Activated T-helper 1 cell treated with anti-CD3 and anti-CD28 coated beads, Interleukin-12 subunit alpha, Interleukin-12 subunit beta, Interleukin-2, Interleukin-4 antibody, amounts not matched to agents 30 ng/mL and 10 ng/mL and 1 ng/mL, durations not matched to agents 14 hours and 24 hours and 36 hours (primary cell): ENCODE measurements at regions not wholly inside any gene's neighbourhood (a gene's known extent, or its start where the extent isn't known, plus 50 kb on each side); places are given as distances from the start of the nearest gene placed in this dataset.

Experiments used
- DNase-seq: peaks from one replicate; pipeline ENCODE4 v3.0.0; 2021; ENCODE audit warnings: low spot score
- H3K27ac Mint-ChIP-seq: one replicate; pipeline ENCODE4 v1.8.0; 2021; ENCODE audit warnings: mild to moderate bottlenecking, mixed read lengths
- H3K27me3 Mint-ChIP-seq: one replicate; pipeline ENCODE4 v1.8.0; 2022; ENCODE audit warnings: mild to moderate bottlenecking, moderate library complexity, mixed read lengths; ENCODE audit not compliant: insufficient read depth
- H3K36me3 Mint-ChIP-seq: one replicate; pipeline ENCODE4 v1.8.0; 2021; ENCODE audit warnings: low read depth, mixed read lengths
- H3K4me1 Mint-ChIP-seq: one replicate; pipeline ENCODE4 v1.8.0; 2021; ENCODE audit warnings: low read depth, mixed read lengths
- H3K4me3 Mint-ChIP-seq: one replicate; pipeline ENCODE4 v1.8.0; 2021; ENCODE audit warnings: mild to moderate bottlenecking, moderate library complexity, mixed read lengths
- H3K9me3 Mint-ChIP-seq: one replicate; pipeline ENCODE4 v1.8.0; 2021; ENCODE audit warnings: mixed read lengths
- intact Hi-C: fragments of 100-400 bp; cut with micrococcal nuclease; formaldehyde crosslinking; loops from one replicate; pipeline ENCODE4 v1.15.1; 2024

DNA sequence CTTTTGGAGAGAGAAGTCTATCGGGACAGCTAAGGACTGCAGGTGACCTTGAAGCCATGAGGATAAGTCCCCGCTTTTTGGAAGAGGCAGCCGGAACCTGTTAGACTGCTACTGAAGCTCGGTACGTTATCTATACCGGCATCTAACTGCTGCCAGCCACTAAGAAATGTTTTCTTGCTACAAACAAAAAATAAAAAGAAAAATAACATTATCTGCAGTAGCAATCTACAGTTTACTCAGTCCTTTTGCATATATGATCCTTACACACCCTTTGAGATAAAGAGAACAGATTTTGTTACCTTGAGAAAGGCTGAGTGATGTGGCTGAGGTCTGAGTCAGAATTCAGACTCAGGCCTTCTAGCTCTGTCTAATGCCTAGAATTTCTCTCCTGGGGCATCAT lies 314.6 kb downstream of the CDH26 start:
- Mint-ChIP-seq H3K4me3 (no peak overlapping the region), H3K36me3 (no peaks in the 10 kb centered on the region), H3K9me3 (no peaks in the 10 kb centered on the region), H3K4me1 (no peaks in the 10 kb centered on the region), H3K27ac (no peak overlapping the region), H3K27me3 (peaks cover 7% of the 10 kb centered on the region)
- DNase-seq: no peak
- intact Hi-C loops: no loop called here

DNA sequence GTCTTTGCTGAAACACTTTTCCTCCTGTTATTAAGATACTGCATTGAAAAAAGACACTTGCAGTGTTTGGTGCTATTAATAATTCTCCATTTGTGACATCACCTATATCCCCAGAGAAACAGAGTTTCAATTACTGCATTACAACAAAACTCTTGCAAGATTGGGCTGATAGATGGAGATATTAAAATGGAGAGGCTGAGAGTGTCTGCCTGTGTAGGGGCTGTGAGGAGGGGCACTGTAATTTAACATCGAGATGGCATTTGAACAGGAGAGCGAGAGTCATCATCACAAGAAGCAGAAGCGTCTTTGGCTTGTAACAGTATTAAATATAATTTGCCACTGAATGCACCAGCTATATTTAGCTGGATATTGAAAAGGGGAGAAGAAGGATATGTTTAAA lies 316.5 kb downstream of the CDH26 start:
- DNase-seq: no peak
- H3K27ac Mint-ChIP-seq: no peak overlapping the region
- H3K27me3 Mint-ChIP-seq: peaks cover 7% of the 10 kb centered on the region
- intact Hi-C loops: no loop called here
- H3K36me3 Mint-ChIP-seq: no peaks in the 10 kb centered on the region
- H3K4me3 Mint-ChIP-seq: no peak overlapping the region
- no peaks in the 10 kb centered on the region for H3K9me3 Mint-ChIP-seq
- no peaks in the 10 kb centered on the region for H3K4me1 Mint-ChIP-seq

DNA sequence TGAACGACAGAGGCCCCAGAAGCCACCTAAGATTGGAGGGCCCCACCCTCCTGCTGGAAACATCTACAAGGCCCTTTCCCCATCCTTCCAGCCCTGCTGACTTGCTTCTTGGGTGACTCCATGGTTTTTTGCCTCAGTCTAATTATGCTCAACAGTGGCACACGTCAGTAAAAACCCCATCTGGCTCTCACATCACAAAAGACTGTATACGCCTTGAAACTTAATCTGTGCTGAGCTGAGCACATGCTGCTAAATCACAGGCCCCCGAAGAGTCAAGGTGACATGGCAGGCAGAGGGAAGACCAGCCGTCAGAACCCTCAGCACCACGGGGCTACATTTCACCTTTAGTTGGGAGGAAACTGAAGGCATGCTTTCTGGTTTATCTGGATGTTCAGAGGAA lies 323.1 kb downstream of the CDH26 start:
- peaks cover 14% of the 10 kb centered on the region for H3K9me3 Mint-ChIP-seq
- no peak overlapping the region for H3K4me3 Mint-ChIP-seq
- DNase-seq: no peak
- peaks cover 3% of the 10 kb centered on the region for H3K36me3 Mint-ChIP-seq
- H3K4me1 Mint-ChIP-seq: no peaks in the 10 kb centered on the region
- H3K27me3 Mint-ChIP-seq: no peaks in the 10 kb centered on the region
- no peak overlapping the region for H3K27ac Mint-ChIP-seq
- intact Hi-C loops: no loop called here

DNA sequence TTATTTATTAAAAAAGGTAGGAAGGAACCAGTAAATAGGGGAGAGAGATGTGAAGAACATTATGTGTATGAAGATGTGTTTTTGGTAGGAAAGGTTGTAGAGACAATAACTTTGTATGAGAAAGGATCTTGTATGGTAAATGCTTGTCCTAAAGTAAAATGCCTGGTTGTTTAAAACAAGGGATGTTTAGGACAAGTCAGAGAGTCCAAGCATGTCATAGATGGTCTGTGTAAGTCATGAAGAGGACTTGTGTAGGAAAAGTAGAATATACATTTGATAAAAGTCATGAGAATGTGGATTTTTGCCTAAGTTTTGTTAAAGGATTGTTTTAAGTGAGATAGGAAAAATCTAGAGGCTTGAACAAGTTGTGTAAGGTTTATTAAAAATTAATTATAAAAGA lies 325.1 kb downstream of the CDH26 start:
- H3K4me3 Mint-ChIP-seq: no peak overlapping the region
- no peaks in the 10 kb centered on the region for H3K4me1 Mint-ChIP-seq
- H3K9me3 Mint-ChIP-seq: peaks cover 18% of the 10 kb centered on the region
- intact Hi-C loops: no loop called here
- H3K27me3 Mint-ChIP-seq: no peaks in the 10 kb centered on the region
- DNase-seq: no peak
- no peak overlapping the region for H3K27ac Mint-ChIP-seq
- peaks cover 3% of the 10 kb centered on the region for H3K36me3 Mint-ChIP-seq

DNA sequence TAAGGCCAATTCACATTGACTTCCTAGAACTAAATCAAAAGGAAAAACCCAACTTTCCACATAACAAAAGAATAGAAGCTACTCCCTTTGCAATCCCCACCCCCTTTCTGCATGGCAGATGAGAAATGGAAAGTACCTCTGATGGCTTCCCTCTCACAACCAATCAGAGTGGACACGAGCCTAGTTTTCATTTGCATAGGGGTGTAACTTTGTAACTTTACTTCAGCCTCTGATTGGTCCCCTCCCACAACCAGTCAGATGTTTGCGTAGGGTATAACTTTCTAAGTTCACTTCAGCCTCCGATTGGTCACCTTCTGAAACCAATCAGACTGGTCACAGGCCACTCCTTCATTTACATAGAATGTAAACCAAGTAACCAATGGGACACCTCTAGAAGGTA lies 328.5 kb downstream of the CDH26 start:
- intact Hi-C loops: no loop called here
- Mint-ChIP-seq H3K9me3 (peaks cover 36% of the 10 kb centered on the region), H3K27me3 (no peaks in the 10 kb centered on the region), H3K4me1 (no peaks in the 10 kb centered on the region), H3K36me3 (peaks cover 3% of the 10 kb centered on the region), H3K27ac (no peak overlapping the region), H3K4me3 (no peak overlapping the region)
- DNase-seq: no peak

DNA sequence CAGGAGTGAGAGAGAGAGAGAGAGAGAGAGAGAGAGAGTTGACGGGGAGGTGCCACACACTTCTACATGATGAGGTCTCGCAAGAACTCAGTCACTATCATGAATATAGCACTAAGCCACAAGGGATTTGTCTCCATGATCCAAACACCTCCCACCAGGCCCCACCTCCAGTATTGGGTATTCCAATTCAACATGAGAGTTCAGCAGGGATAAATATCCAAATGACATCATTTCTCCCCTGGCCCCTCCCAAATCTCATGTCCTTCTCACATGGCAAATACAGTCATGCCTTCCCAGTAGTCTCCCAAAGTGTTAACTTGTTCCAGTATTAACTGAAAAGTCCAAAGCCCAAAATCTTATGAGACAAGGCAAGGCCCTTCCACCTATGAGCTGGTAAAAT lies 330.7 kb downstream of the CDH26 start:
- Mint-ChIP-seq H3K36me3 (no peaks in the 10 kb centered on the region), H3K9me3 (peaks cover 36% of the 10 kb centered on the region), H3K27me3 (no peaks in the 10 kb centered on the region), H3K27ac (no peak overlapping the region), H3K4me1 (no peaks in the 10 kb centered on the region), H3K4me3 (no peak overlapping the region)
- intact Hi-C loops: no loop called here
- no peak for DNase-seq

DNA sequence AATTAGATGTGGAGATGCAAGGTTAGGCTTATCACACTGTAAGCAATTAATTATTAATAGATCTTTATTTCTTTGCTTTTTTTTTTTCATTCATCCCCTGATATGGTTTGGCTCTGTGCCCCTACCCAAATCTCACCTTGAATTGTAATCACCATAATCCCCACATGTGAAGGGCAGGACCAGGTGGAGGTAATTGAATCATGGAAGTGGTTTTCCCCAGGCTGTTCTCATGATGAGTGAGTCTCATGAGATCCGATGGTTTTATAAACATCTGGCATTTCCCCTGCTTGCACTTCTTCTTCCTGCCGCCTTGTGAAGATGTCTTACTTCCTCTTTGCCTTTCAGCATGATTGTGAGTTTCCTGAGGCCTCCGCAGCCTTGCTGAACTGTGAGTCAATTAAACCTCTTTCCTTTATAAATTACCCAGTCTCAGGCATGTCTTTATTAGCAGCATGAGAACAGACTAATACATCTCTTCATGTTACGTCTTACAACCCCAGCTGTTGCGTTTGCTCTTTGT lies 333.8 kb downstream of the CDH26 start:
- Mint-ChIP-seq H3K36me3 (no peaks in the 10 kb centered on the region), H3K9me3 (peaks cover 26% of the 10 kb centered on the region)
- intact Hi-C loops: no loop called here

DNA sequence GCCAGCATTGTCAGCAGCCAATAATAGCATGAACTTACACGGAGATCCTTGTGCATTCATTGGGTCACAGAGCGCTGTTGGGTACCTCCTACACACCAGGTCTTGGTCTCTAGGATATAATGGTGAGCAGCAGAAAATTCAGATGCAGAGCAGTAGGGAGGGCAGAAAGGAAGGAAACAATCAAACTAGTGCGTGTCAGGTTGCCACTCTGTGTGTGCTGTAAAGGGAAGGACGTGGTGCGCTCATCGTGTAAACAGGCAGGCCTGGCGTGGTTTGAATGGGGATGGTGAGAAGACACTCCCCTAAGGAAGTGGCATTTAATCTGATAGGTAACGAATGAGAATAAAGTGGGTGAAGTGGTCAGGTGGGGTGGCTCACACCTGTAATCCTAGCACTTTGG lies 336.4 kb downstream of the CDH26 start:
- no peaks in the 10 kb centered on the region for H3K4me1 Mint-ChIP-seq
- no peaks in the 10 kb centered on the region for H3K36me3 Mint-ChIP-seq
- H3K9me3 Mint-ChIP-seq: peaks cover 19% of the 10 kb centered on the region
- no peaks in the 10 kb centered on the region for H3K27me3 Mint-ChIP-seq
- intact Hi-C loops: no loop called here
- DNase-seq: no peak
- H3K4me3 Mint-ChIP-seq: no peak overlapping the region
- H3K27ac Mint-ChIP-seq: no peak overlapping the region

More for the DNA sequence above, 333.8 kb downstream of the CDH26 start:
- Mint-ChIP-seq H3K27me3 (no peaks in the 10 kb centered on the region), H3K4me1 (no peaks in the 10 kb centered on the region), H3K27ac (no peak overlapping the region), H3K4me3 (no peak overlapping the region)
- DNase-seq: no peak

DNA sequence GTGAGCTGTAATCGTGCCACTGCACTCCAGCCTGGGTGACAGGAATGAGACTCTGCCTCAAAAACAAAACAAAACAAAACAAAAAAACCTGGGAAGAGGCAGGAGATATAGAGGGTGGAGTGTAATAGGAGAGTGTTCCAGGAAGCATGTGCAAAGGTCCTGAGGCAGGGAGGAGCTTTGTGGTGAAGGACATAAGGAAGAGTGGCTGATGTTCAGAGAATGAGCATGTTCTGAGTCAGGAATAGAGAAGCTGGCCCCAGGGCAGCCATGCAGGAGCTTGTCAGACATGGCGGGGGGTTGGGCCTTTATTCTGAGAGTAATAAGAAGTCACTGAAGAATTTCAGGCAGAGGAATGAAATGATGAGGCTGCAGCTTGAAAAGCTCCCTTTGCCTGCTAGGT lies 337.0 kb downstream of the CDH26 start:
- H3K36me3 Mint-ChIP-seq: no peaks in the 10 kb centered on the region
- DNase-seq: no peak
- peaks cover 18% of the 10 kb centered on the region for H3K9me3 Mint-ChIP-seq
- intact Hi-C loops: no loop called here
- no peaks in the 10 kb centered on the region for H3K27me3 Mint-ChIP-seq
- no peak overlapping the region for H3K4me3 Mint-ChIP-seq
- no peaks in the 10 kb centered on the region for H3K4me1 Mint-ChIP-seq
- no peak overlapping the region for H3K27ac Mint-ChIP-seq

DNA sequence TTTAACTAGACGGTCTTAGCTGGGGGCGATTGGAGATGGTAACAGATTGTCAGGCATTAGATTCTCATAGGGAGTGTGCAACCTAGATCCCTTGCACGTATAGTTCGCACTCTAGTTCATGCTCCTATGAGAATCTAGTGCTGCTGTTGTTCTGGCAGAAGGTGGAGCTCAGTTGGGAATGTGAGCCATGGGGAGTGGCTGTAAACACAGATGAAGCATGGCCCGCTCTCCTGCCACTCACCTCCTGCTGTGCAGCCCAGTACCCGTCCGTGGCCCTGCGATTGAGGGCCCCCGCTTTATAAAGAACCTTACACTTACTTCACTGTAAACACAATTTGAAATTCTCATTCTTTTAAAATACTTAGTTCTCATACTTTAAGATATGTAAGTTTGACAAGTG lies 339.4 kb downstream of the CDH26 start:
- Mint-ChIP-seq H3K4me3 (no peak overlapping the region), H3K36me3 (no peaks in the 10 kb centered on the region), H3K27ac (no peak overlapping the region), H3K4me1 (no peaks in the 10 kb centered on the region), H3K27me3 (no peaks in the 10 kb centered on the region), H3K9me3 (no peaks in the 10 kb centered on the region)
- intact Hi-C loops: no loop called here
- DNase-seq: no peak

DNA sequence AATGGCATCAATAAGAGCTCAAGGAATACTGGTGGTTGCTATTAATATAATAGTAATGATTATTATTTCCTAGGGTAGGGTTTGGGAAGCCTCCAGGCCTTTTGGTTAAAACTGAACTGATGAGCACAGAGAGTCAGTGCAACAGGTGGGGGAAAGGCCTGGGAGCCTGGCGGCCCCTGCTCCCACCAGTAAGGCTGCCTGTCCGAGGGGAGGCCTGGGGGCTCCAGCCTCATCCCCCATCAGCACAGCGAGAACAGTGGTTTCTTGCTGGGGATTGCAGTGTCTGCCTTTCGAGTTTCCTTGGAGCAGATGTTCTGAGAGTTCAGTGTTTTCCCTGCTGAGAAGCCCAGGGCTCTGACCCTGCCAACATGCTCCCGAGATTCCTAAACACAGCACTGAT lies 340.4 kb downstream of the CDH26 start:
- no peaks in the 10 kb centered on the region for H3K27me3 Mint-ChIP-seq
- no peak overlapping the region for H3K4me3 Mint-ChIP-seq
- DNase-seq: no peak
- no peaks in the 10 kb centered on the region for H3K36me3 Mint-ChIP-seq
- H3K27ac Mint-ChIP-seq: no peak overlapping the region
- intact Hi-C loops: no loop called here
- H3K9me3 Mint-ChIP-seq: no peaks in the 10 kb centered on the region
- no peaks in the 10 kb centered on the region for H3K4me1 Mint-ChIP-seq

DNA sequence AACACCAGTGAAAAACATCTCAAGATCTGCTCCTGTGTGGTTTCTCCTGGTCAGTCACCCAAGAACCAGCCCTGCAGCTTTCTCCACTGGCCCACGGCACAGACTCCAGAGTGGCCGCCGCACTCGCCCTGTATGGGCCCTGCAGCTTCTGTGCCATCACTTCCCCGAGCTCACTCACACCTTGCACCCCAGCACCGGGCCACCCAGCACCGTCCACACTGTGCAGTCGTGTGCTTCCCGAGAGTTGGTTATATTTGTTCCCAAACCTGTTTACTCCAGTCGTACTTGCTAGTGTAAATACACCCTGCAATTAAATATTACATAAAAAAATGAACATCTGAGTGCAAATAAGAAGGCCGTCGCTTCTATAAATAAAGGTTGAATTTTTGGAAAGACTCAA lies 341.7 kb downstream of the CDH26 start:
- no peak for DNase-seq
- Mint-ChIP-seq H3K4me1 (no peaks in the 10 kb centered on the region), H3K27me3 (no peaks in the 10 kb centered on the region), H3K9me3 (no peaks in the 10 kb centered on the region), H3K36me3 (no peaks in the 10 kb centered on the region), H3K4me3 (no peak overlapping the region), H3K27ac (no peak overlapping the region)
- intact Hi-C loops: no loop called here

DNA sequence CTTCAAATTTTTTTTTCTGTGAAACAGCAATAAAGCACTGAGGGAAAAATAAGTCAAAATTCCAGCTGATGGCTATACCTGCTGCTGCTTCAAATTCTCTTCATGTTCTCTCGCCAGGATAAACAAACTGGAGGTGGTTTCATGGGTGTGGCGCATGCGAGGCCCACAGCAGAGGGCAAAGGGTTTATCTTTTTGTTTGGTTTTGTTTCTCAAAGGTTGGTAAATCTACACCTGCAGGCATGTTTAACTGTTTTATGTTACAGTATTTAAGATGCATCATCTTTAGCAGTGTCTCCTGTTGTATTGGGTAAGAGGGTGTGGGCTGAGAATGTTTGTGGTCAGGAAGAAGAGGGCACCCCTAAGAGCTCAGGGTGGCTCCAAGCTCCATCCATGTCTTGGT lies 342.2 kb downstream of the CDH26 start:
- no peak overlapping the region for H3K4me3 Mint-ChIP-seq
- intact Hi-C loops: no loop called here
- H3K9me3 Mint-ChIP-seq: no peaks in the 10 kb centered on the region
- no peaks in the 10 kb centered on the region for H3K4me1 Mint-ChIP-seq
- no peak for DNase-seq
- no peaks in the 10 kb centered on the region for H3K36me3 Mint-ChIP-seq
- no peak overlapping the region for H3K27ac Mint-ChIP-seq
- no peaks in the 10 kb centered on the region for H3K27me3 Mint-ChIP-seq

DNA sequence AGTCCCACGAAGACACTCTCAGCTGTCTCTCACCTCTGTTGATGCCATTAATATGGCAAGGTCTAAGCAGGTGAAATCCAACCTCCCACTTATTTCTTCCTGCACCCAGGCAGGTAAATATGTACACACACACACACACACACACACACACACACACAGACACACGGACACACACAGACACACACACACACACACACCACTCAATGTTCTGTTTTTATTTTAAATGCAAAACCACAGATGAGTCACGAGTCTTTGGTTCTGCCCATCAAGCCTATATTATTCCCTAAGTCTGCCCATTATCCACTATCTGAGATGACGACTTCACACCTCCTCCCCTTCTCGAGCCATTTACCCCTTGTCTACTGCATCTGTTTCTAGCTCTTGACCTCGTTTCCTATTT lies 344.7 kb downstream of the CDH26 start:
- H3K27me3 Mint-ChIP-seq: no peaks in the 10 kb centered on the region
- no peaks in the 10 kb centered on the region for H3K9me3 Mint-ChIP-seq
- no peaks in the 10 kb centered on the region for H3K36me3 Mint-ChIP-seq
- DNase-seq: no peak
- H3K4me3 Mint-ChIP-seq: no peak overlapping the region
- no peak overlapping the region for H3K27ac Mint-ChIP-seq
- intact Hi-C loops: no loop called here
- no peaks in the 10 kb centered on the region for H3K4me1 Mint-ChIP-seq
